Smooth muscle cell (in vitro differentiated cells): ENCODE measurements at regions not wholly inside any gene's neighbourhood (a gene's known extent, or its start where the extent isn't known, plus 50 kb on each side); places are given as distances from the start of the nearest gene placed in this dataset.

Experiments used
- DNase-seq: peaks from one replicate; lab custom pipeline; 2025; ENCODE audit not compliant: unreplicated experiment; lab: John Stamatoyannopoulos, UW
- H2AFZ ChIP-seq: fragments of 200-600 bp; sonication (generic); 2 replicates; pipeline ENCODE4 v1.6.0; 2016; ENCODE audit warnings: antibody characterized with exemption, low read depth, mild to moderate bottlenecking
- H3F3A ChIP-seq: fragments of 200-600 bp; sonication (generic); 2 replicates; pipeline ENCODE4 v1.6.0; 2017; ENCODE audit warnings: antibody characterized with exemption, low read depth
- H3K27ac ChIP-seq: fragments of 200-600 bp; sonication (generic); 2 replicates; pipeline ENCODE4 v1.5.1; 2016; ENCODE audit warnings: low read depth, mild to moderate bottlenecking
- H3K27me3 ChIP-seq: fragments of 200-600 bp; sonication (generic); 2 replicates; pipeline ENCODE4 v1.6.1; 2016; ENCODE audit warnings: low read depth, mild to moderate bottlenecking
- H3K36me3 ChIP-seq: fragments of 200-600 bp; sonication (generic); 2 replicates; pipeline ENCODE4 v1.5.1; 2016; ENCODE audit warnings: low read depth
- H3K4me1 ChIP-seq: fragments of 200-600 bp; sonication (generic); 2 replicates; pipeline ENCODE4 v1.5.1; 2016; ENCODE audit warnings: low read depth
- H3K4me2 ChIP-seq: fragments of 200-600 bp; sonication (generic); 2 replicates; pipeline ENCODE4 v1.6.0; 2016; ENCODE audit warnings: mild to moderate bottlenecking
- H3K4me3 ChIP-seq: fragments of 200-600 bp; sonication (generic); 2 replicates; pipeline ENCODE4 v1.5.1; 2016; ENCODE audit warnings: mild to moderate bottlenecking
- H3K79me2 ChIP-seq: fragments of 200-600 bp; sonication (generic); 2 replicates; pipeline ENCODE4 v1.6.0; 2016; ENCODE audit warnings: low read depth, mild to moderate bottlenecking
- H3K9ac ChIP-seq: fragments of 200-600 bp; sonication (generic); 2 replicates; pipeline ENCODE4 v1.6.0; 2016; ENCODE audit warnings: low read depth
- H3K9me3 ChIP-seq: fragments of 200-600 bp; sonication (generic); replicated peaks from 2 replicates; pipeline ENCODE4 v1.5.1; 2016; ENCODE audit warnings: low read depth
- H4K20me1 ChIP-seq: fragments of 200-600 bp; sonication (generic); 2 replicates; pipeline ENCODE4 v1.6.0; 2016; ENCODE audit warnings: low read depth
- WGBS: methylation state at CpG from one replicate; pipeline ENCODE4 v1.1.7; 2016; ENCODE audit warnings: low lambda C conversion rate; 5-methylcytosine and 5-hydroxymethylcytosine counted together
- TF ChIP-seq, protein P1 (sequence below): fragments of 200-600 bp; sonication (generic); IDR thresholded peaks from 2 replicates; pipeline ENCODE4 v1.5.1; 2017; ENCODE audit warnings: borderline replicate concordance, mild to moderate bottlenecking, antibody characterized with exemption; ENCODE audit not compliant: insufficient read depth, poor library complexity, severe bottlenecking

DNA sequence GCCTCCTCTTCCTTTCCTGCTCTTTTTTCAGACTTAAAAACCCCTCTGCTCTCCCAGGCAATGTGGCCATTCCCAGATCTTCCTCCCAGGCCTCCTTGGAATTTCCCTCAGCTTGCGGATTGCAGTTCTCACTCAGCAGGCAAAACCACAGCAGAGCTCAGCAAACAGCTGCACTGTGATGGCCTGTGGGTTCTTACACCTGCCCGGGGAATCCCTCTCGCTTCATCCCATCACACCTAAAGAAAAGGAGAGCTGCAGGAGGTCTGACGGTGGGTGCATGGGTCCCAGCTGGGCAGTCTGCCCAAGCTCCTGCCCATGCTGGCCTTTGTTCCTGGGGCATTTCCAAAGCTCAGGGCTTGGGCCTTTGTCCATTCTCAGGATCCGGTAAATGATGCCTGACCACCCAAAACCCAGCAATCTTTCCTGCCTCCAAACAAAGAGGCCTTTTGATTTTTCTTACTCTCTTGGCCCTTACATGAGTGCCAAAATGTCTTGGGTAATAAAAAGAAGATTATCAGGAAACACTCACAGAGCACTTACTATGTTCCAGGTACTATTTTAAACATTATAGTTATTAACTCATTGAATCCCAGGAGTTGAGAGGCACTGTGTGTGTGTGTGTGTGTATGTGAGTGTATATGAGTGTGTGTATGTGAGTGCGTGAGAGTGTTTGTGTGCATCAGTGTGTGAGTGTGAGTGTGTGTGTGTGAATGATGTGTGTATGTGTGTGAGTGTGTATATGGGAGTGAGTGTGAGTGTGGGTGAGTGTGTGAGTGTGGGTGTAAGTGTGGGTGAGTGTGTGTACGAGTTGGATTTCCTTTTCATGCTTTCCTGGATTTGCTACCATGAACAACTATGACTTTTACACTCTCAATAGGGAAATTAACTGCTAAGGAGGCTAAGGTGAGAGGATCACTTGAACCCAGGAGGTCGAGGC lies 64.5 kb upstream of the PODXL start:
- Histone ChIP-seq H3K4me3 (no peak overlapping the region), H3K9ac (no peak overlapping the region), H4K20me1 (no peaks in the 10 kb centered on the region), H3F3A (peaks cover 5% of the 10 kb centered on the region), H3K27ac (peak overlapping the region; percentile 81), H3K9me3 (no peaks in the 10 kb centered on the region), H3K4me1 (peaks cover 28% of the 10 kb centered on the region), H3K27me3 (no peaks in the 10 kb centered on the region), H2AFZ (no peak overlapping the region), H3K4me2 (peak overlapping the region; percentile 15), H3K36me3 (no peaks in the 10 kb centered on the region), H3K79me2 (no peaks in the 10 kb centered on the region)
- DNase-seq, result no peak
- TF ChIP-seq, protein P1, sequence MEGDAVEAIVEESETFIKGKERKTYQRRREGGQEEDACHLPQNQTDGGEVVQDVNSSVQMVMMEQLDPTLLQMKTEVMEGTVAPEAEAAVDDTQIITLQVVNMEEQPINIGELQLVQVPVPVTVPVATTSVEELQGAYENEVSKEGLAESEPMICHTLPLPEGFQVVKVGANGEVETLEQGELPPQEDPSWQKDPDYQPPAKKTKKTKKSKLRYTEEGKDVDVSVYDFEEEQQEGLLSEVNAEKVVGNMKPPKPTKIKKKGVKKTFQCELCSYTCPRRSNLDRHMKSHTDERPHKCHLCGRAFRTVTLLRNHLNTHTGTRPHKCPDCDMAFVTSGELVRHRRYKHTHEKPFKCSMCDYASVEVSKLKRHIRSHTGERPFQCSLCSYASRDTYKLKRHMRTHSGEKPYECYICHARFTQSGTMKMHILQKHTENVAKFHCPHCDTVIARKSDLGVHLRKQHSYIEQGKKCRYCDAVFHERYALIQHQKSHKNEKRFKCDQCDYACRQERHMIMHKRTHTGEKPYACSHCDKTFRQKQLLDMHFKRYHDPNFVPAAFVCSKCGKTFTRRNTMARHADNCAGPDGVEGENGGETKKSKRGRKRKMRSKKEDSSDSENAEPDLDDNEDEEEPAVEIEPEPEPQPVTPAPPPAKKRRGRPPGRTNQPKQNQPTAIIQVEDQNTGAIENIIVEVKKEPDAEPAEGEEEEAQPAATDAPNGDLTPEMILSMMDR, result no peak
- WGBS, result 47% methylated on average over 8 of the region's 8 CpGs

DNA sequence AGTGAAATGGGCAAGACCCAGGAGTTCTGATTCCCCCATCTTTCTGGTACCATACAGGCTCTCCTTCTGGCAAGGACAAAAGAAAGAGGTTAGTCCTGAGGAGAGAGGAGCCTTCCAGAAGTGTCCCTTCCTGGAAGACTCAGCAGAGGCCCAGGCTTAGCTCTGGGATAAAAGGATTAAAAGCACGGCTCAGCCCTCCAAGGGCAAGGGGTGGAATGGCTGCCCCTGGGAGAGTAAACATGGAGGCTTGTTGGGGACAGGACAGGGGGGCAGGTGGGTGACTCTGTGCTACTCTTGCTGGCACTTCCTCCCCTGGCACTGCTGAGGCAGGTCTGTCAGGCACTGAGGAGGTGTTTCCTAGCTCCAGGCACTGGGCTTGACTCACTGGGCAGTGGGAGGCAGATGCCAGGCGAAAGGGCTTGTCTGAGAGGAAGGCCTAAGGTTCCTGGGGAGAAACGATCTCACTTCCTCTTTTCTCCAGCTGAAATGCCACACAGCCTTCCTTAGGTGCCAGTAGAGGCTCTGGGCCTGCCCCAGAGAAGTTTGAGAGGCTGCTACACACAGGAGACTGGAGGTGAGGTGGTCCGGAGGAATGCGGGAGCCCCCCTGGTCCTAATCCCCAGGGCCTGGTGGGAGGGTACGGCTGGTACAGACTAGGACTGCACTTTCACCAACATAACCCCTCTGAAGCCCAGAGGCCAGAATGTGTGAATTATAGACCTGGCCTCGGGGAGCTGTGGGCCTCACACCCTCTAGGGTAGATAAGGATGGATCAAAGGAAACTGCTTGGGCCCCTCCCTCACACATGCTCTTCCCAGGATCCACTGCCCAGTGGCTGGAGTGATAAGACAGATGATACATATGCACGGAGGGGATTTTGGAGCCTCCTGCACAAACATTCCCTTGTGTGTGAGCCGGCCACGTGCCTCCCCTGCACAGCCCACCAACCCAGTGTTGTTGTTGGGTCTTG lies 63.2 kb upstream of the PODXL start:
- Histone ChIP-seq H2AFZ (no peak overlapping the region), H3K4me2 (peak overlapping the region; percentile 71), H3K79me2 (no peaks in the 10 kb centered on the region), H3K36me3 (no peaks in the 10 kb centered on the region), H3K9ac (peak overlapping the region; percentile 38), H3K4me1 (peaks cover 21% of the 10 kb centered on the region), H3F3A (peaks cover 5% of the 10 kb centered on the region), H3K27ac (peak overlapping the region; percentile 81), H3K4me3 (no peak overlapping the region), H4K20me1 (no peaks in the 10 kb centered on the region), H3K27me3 (no peaks in the 10 kb centered on the region), H3K9me3 (no peaks in the 10 kb centered on the region)
- no peak for DNase-seq
- TF ChIP-seq, protein P1, result no peak
- WGBS, result 39% methylated on average over 10 of the region's 10 CpGs

DNA sequence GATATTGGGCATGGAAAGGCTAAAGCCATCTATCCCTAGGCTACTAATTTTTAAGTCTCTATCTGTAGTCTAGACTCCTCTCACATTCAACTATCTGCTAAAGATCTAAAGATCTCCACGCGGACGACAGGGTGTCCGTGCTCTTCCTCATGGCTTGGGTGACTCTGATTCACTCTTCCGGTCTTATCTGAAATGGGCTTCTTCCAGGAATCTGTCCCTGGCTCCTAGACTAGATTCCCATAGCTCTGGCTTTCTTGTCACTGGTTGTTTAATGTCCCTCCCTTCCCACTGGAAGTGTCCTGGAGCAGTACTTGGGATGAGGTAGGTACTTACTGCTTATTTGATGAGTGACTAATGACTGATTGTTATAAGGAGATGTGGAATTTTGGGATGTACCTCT lies 62.0 kb upstream of the PODXL start:
- Histone ChIP-seq H3K9ac (no peak overlapping the region), H3K79me2 (no peaks in the 10 kb centered on the region), H2AFZ (no peak overlapping the region), H3K27ac (no peak overlapping the region), H3K27me3 (no peaks in the 10 kb centered on the region), H3K9me3 (no peaks in the 10 kb centered on the region), H3K36me3 (no peaks in the 10 kb centered on the region), H3K4me3 (no peak overlapping the region), H3K4me2 (peak overlapping the region; percentile 23), H3F3A (peaks cover 5% of the 10 kb centered on the region), H3K4me1 (peaks cover 21% of the 10 kb centered on the region), H4K20me1 (no peaks in the 10 kb centered on the region)
- TF ChIP-seq, protein P1, result no peak
- no peak for DNase-seq
- 7% methylated on average over 5 of the region's 5 CpGs for WGBS
